Activated CD8-positive, alpha-beta T cell treated with anti-CD3 and anti-CD28 coated beads for 36 hours (primary cell): ENCODE measurements at regions not wholly inside any gene's neighbourhood (a gene's known extent, or its start where the extent isn't known, plus 50 kb on each side); places are given as distances from the start of the nearest gene placed in this dataset.

Experiments
- ATAC-seq: fragments of 200-7000 bp; cut with Tn5 transposase; one replicate; pipeline ENCODE4 v1.10.0; 2021; ENCODE audit warnings: mild to moderate bottlenecking, moderate library complexity
- CTCF ChIA-PET: fragments of 350-600 bp; sonication (Branson Sonifier 250); formaldehyde crosslinking; loops from one replicate; lab custom pipeline; 2021; ENCODE audit warnings: antibody characterized with exemption; lab: Charles Lee
- POLR2A ChIA-PET: fragments of 350-600 bp; sonication (Branson Sonifier 250); formaldehyde crosslinking; loops from one replicate; lab custom pipeline; 2021; ENCODE audit warnings: antibody characterized with exemption; lab: Charles Lee
- DNase-seq: peaks from one replicate; pipeline ENCODE4 v3.0.0-alpha.2; 2020
- H3K27ac Mint-ChIP-seq: one replicate; pipeline ENCODE4 v1.8.0; 2021; ENCODE audit warnings: mild to moderate bottlenecking, mixed read lengths
- H3K27me3 Mint-ChIP-seq: one replicate; pipeline ENCODE4 v1.8.0; 2021; ENCODE audit warnings: mixed read lengths
- H3K36me3 Mint-ChIP-seq: one replicate; pipeline ENCODE4 v1.8.0; 2021; ENCODE audit warnings: low read depth, mixed read lengths
- H3K4me1 Mint-ChIP-seq: one replicate; pipeline ENCODE4 v1.8.0; 2021; ENCODE audit warnings: low read depth, mixed read lengths
- H3K4me3 Mint-ChIP-seq: one replicate; pipeline ENCODE4 v1.8.0; 2021; ENCODE audit warnings: mild to moderate bottlenecking, moderate library complexity, mixed read lengths
- H3K9me3 Mint-ChIP-seq: one replicate; pipeline ENCODE4 v1.8.0; 2021; ENCODE audit warnings: mixed read lengths
- CTCF ChIP-seq: fragments of 200-600 bp; IDR thresholded peaks from one replicate; pipeline ENCODE4 v1.8.0; 2022; ENCODE audit warnings: antibody characterized with exemption, mild to moderate bottlenecking
- intact Hi-C: fragments of 100-400 bp; cut with micrococcal nuclease; formaldehyde crosslinking; loops from one replicate; pipeline ENCODE4 v1.10.0; 2022

- Mint-ChIP-seq H3K4me3 (no peak overlapping the region), H3K4me1 (no peaks in the 10 kb centered on the region), H3K27ac (no peak overlapping the region), H3K9me3 (no peaks in the 10 kb centered on the region), H3K27me3 (no peaks in the 10 kb centered on the region), H3K36me3 (no peaks in the 10 kb centered on the region)
- no peak for TF ChIP-seq CTCF
- CTCF ChIA-PET, result no interaction called here
- intact Hi-C loops, result no loop called here
- DNase-seq (no peak), ATAC-seq (no peak)
- POLR2A ChIA-PET, result no interaction called here
These were observed 524.8 kb upstream of the GJE1 start for GRCh38 chr6:141607956-141608355.

GRCh38 chr6:141598487-141598886 lies 534.2 kb upstream of the GJE1 start:
- Mint-ChIP-seq H3K36me3 (no peaks in the 10 kb centered on the region), H3K4me3 (no peak overlapping the region), H3K27me3 (no peaks in the 10 kb centered on the region), H3K27ac (no peak overlapping the region), H3K4me1 (no peaks in the 10 kb centered on the region), H3K9me3 (peaks cover 1% of the 10 kb centered on the region)
- no peak for ATAC-seq
- no peak for TF ChIP-seq CTCF
- intact Hi-C loops, result no loop called here
- ChIA-PET POLR2A (no interaction called here), CTCF (no interaction called here)
- no peak for DNase-seq

- TF ChIP-seq CTCF, result no peak
- POLR2A ChIA-PET, result no interaction called here
- DNase-seq (no peak), ATAC-seq (no peak)
- Mint-ChIP-seq H3K36me3 (no peaks in the 10 kb centered on the region), H3K27me3 (no peaks in the 10 kb centered on the region), H3K27ac (no peak overlapping the region), H3K9me3 (no peaks in the 10 kb centered on the region), H3K4me3 (no peak overlapping the region), H3K4me1 (no peaks in the 10 kb centered on the region)
- intact Hi-C loops, result no loop called here
- CTCF ChIA-PET, result interaction anchor here (1.5 kb wide), 1 partner anchor 16 kb away, joined by 3 read pairs; no protein-coding TSS in a partner anchor
These were observed 537.9 kb upstream of the GJE1 start for GRCh38 chr6:141594874-141595273.

DNA sequence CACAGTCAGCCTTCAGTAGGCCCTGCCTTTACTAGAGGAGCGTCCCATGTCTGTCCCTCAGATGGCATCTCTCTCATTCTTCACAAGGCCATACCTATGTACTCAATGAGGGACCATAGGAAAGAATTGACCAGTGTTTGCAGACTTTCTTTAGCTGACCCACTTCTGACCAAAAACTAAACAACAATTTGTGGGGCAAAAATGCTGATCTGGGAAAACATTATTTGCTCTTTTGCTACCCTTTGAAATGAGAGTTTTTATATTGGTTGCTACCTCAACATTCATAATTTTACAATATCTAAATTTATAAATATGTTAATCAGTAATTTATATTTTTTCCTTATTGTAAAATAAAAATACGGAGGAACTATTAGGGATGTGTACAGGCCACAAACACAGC lies 539.4 kb upstream of the GJE1 start:
- Mint-ChIP-seq H3K4me1 (no peaks in the 10 kb centered on the region), H3K36me3 (no peaks in the 10 kb centered on the region), H3K9me3 (no peaks in the 10 kb centered on the region), H3K4me3 (no peak overlapping the region), H3K27me3 (peaks cover 2% of the 10 kb centered on the region), H3K27ac (no peak overlapping the region)
- intact Hi-C loops, result no loop called here
- TF ChIP-seq CTCF, result no peak
- ChIA-PET CTCF (no interaction called here), POLR2A (no interaction called here)
- DNase-seq (no peak), ATAC-seq (no peak)

GRCh38 chr6:141587482-141588266 lies 545.1 kb upstream of the GJE1 start:
- H3K4me1 Mint-ChIP-seq, result no peaks in the 10 kb centered on the region
- H3K4me3 Mint-ChIP-seq, result no peak overlapping the region
- DNase-seq (no peak), ATAC-seq (no peak)
- POLR2A ChIA-PET, result no interaction called here
- no peaks in the 10 kb centered on the region for H3K36me3 Mint-ChIP-seq
- peaks cover 5% of the 10 kb centered on the region for H3K27me3 Mint-ChIP-seq
- intact Hi-C loops, result no loop called here
- H3K27ac Mint-ChIP-seq, result no peak overlapping the region
- no peak for TF ChIP-seq CTCF
- no peaks in the 10 kb centered on the region for H3K9me3 Mint-ChIP-seq
- CTCF ChIA-PET, result no interaction called here
